C4-2B (cell line): ENCODE measurements at regions not wholly inside any gene's neighbourhood (a gene's known extent, or its start where the extent isn't known, plus 50 kb on each side); places are given as distances from the start of the nearest gene placed in this dataset.

Experiments used
- H3K27ac ChIP-seq: fragments of 450-650 bp; 2 replicates; pipeline ENCODE4 v1.5.1; 2017
- CTCF ChIP-seq: fragments of 450-650 bp; conservative IDR thresholded peaks from 2 replicates; pipeline ENCODE4 v1.5.1; 2017; ENCODE audit warnings: mild to moderate bottlenecking
- ZFX ChIP-seq: fragments of 450-650 bp; IDR thresholded peaks from 2 replicates; pipeline ENCODE4 v1.6.1; 2017

DNA sequence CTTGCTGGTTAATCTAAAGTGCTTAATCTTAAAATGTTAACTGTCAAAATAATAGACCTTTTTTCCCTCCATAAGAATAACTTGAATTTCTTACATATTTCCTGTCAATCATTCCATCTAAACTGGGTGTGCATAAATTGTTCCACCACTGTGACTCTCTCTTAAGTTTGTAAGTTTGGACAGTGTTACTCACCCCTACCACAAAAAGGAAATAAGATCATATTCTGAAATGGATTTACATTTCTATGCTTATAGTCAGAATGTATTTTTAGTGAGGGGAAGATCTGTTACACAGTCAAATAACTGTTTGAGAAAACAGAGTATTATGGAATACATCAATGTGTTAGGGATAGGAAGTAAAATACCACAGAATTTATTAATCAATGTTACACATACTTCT is 109.6 kb upstream of the DPYD start:
- TF ChIP-seq ZFX = no peak
- TF ChIP-seq CTCF = no peak
- H3K27ac ChIP-seq = no peak overlapping the region

GRCh38 chr1:98028800-98029199 is 108.0 kb upstream of the DPYD start:
- no peak overlapping the region for H3K27ac ChIP-seq
- TF ChIP-seq CTCF (no peak), ZFX (no peak)

GRCh38 chr1:98027103-98027705 is 106.4 kb upstream of the DPYD start:
- TF ChIP-seq ZFX (no peak), CTCF (no peak)
- no peak overlapping the region for H3K27ac ChIP-seq

DNA sequence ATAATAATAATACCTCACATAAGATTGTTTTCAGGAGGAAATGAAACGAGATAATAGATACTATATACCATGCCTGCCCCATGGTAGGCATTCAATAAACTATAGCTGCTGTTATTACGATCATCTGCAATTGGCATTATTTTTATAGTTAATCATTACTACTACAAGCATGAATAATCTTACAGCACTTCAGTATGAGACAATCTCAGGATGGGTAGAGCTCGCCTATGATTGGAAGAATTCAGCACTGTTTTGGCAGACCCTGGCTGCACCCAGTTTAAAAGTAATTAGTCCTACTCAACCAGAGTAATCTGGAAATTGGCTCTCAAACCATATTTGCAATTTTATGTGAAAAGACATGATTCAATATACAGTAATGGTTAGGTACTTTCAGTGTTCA is 105.0 kb upstream of the DPYD start:
- TF ChIP-seq CTCF (no peak), ZFX (no peak)
- no peak overlapping the region for H3K27ac ChIP-seq

DNA sequence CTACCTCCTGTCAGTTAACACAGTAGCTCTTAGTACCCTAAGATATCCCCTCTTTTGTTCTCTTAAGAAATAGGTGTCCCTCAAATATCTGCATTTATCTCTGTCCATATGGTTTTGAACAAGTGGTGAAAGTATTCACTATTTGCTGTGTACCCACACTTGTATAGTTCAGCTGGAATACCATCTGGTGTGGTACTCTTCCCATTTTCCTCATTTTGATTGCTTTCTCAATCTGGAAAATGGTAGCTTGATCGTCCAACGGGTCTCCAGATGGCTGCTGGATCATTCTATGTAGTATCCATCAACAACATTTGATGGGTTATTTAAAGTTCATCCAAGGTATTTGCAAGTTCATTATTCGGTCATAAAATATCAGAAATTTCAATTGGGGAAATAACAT is 100.3 kb upstream of the DPYD start:
- H3K27ac ChIP-seq = no peak overlapping the region

DNA sequence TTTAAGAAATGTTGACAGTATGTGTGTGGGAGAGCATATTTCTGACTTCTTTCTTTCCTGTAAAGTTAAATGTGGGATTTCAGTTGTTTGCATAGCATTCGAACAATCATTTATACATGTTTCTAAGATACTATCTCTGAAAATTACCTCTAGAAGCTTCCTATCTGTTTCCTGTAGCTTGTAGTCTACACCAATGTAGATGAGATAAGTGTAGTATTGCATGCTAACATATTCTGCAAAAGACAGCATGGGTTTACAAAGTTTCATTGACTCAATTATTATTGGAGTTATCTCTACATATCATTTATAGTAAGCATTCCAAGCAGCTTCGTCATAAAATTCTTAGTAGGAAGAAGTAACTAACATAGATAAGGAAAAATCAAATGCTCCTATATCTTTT is 98.9 kb upstream of the DPYD start:
- TF ChIP-seq CTCF = no peak
- TF ChIP-seq ZFX = no peak
- H3K27ac ChIP-seq = no peak overlapping the region

More for the DNA sequence above, 100.3 kb upstream of the DPYD start:
- TF ChIP-seq CTCF (no peak), ZFX (no peak)

GRCh38 chr1:98018074-98018473 is 97.2 kb upstream of the DPYD start:
- no peak overlapping the region for H3K27ac ChIP-seq
- TF ChIP-seq ZFX = no peak
- no peak for TF ChIP-seq CTCF
